ENCODE measurements at regions not wholly inside any gene's neighbourhood (a gene's known extent, or its start where the extent isn't known, plus 50 kb on each side); places are given as distances from the start of the nearest gene placed in this dataset.

- no peak for TF ChIP-seq GLIS3 (CRISPR knock-in tag; IDR thresholded peaks at IDR 0.05)
- TF ChIP-seq ISL1 (CRISPR knock-in tag; IDR thresholded peaks at IDR 0.05), result no peak
- TF ChIP-seq OSR1 (CRISPR knock-in tag; IDR thresholded peaks at IDR 0.05), result no peak
- TF ChIP-seq PPARA (CRISPR knock-in tag; IDR thresholded peaks at IDR 0.05; ENCODE audit: borderline replicate concordance), result no peak
- TF ChIP-seq TCF4 (CRISPR knock-in tag; IDR thresholded peaks at IDR 0.05; ENCODE audit: borderline replicate concordance), result no peak
- no peak for TF ChIP-seq ARNTL (CRISPR knock-in tag; IDR thresholded peaks at IDR 0.05; ENCODE audit: borderline replicate concordance, low read depth)
- no peak for TF ChIP-seq ZFP30 (CRISPR knock-in tag; IDR thresholded peaks at IDR 0.05)
- no peak for TF ChIP-seq RARB (CRISPR knock-in tag; IDR thresholded peaks at IDR 0.05)
- no peak for TF ChIP-seq ZC3H10 (CRISPR knock-in tag; IDR thresholded peaks at IDR 0.05)
- TF ChIP-seq ZFP3 (CRISPR knock-in tag; IDR thresholded peaks at IDR 0.05), result no peak
- TF ChIP-seq CSDC2 (CRISPR knock-in tag; IDR thresholded peaks at IDR 0.05), result no peak
- no peak for TF ChIP-seq CREB5 (CRISPR knock-in tag; IDR thresholded peaks at IDR 0.05; ENCODE audit: low read depth)
- TF ChIP-seq POU6F1 (CRISPR knock-in tag; IDR thresholded peaks at IDR 0.05; ENCODE audit: borderline replicate concordance, low read depth), result no peak
- ATAC-seq, result no peak
Observed at GRCh38 chr2:77939370-77939769, 417.2 kb upstream of the LRRTM4 start.

- TF ChIP-seq TCF4 (CRISPR knock-in tag; IDR thresholded peaks at IDR 0.05; ENCODE audit: borderline replicate concordance) (no peak), SNAI2 (CRISPR knock-in tag; IDR thresholded peaks at IDR 0.05) (no peak), OSR1 (CRISPR knock-in tag; IDR thresholded peaks at IDR 0.05) (no peak), ESRRG (CRISPR knock-in tag; IDR thresholded peaks at IDR 0.05) (no peak), TOX (CRISPR knock-in tag; IDR thresholded peaks at IDR 0.05; ENCODE audit: borderline replicate concordance) (no peak), ZNF8 (CRISPR knock-in tag; IDR thresholded peaks at IDR 0.05) (no peak), ZNF70 (CRISPR knock-in tag; IDR thresholded peaks at IDR 0.05) (no peak), ARNTL (CRISPR knock-in tag; IDR thresholded peaks at IDR 0.05; ENCODE audit: borderline replicate concordance, low read depth) (no peak), CSRNP3 (CRISPR knock-in tag; IDR thresholded peaks at IDR 0.05) (no peak), CSDC2 (CRISPR knock-in tag; IDR thresholded peaks at IDR 0.05) (no peak), TSHZ2 (CRISPR knock-in tag; IDR thresholded peaks at IDR 0.05) (no peak), ISL1 (CRISPR knock-in tag; IDR thresholded peaks at IDR 0.05) (no peak), BACH2 (CRISPR knock-in tag; IDR thresholded peaks at IDR 0.05; ENCODE audit: borderline replicate concordance) (no peak), RARB (CRISPR knock-in tag; IDR thresholded peaks at IDR 0.05) (no peak), POU6F1 (CRISPR knock-in tag; IDR thresholded peaks at IDR 0.05; ENCODE audit: borderline replicate concordance, low read depth) (no peak), PPARA (CRISPR knock-in tag; IDR thresholded peaks at IDR 0.05; ENCODE audit: borderline replicate concordance) (no peak), ZNF565 (CRISPR knock-in tag; conservative IDR thresholded peaks at IDR 0.05; ENCODE audit: low read depth) (no peak)
- ATAC-seq, result no peak
Observed at GRCh38 chr2:77939801-77940200, 417.6 kb upstream of the LRRTM4 start.

GRCh38 chr2:77954931-77955330, 432.8 kb upstream of the LRRTM4 start:
- no peak for ATAC-seq
- TF ChIP-seq ZNF8 (CRISPR knock-in tag; IDR thresholded peaks at IDR 0.05) (no peak), POU6F1 (CRISPR knock-in tag; IDR thresholded peaks at IDR 0.05; ENCODE audit: borderline replicate concordance, low read depth) (no peak), ZFP3 (CRISPR knock-in tag; IDR thresholded peaks at IDR 0.05) (no peak), ZNF70 (CRISPR knock-in tag; IDR thresholded peaks at IDR 0.05) (no peak), ARNTL (CRISPR knock-in tag; IDR thresholded peaks at IDR 0.05; ENCODE audit: borderline replicate concordance, low read depth) (no peak)

Data from SK-N-SH treated with all-trans-retinoic acid at 6 μM for 48 hours (cell line).